Breast epithelium (tissue), 3 donors: ENCODE measurements at regions not wholly inside any gene's neighbourhood (a gene's known extent, or its start where the extent isn't known, plus 50 kb on each side); places are given as distances from the start of the nearest gene placed in this dataset.

Source experiments
- POLR2A ChIP-seq: fragments of 450-650 bp; IDR thresholded peaks from one replicate; pipeline ENCODE4 v1.6.1; 2016; ENCODE audit warnings: antibody characterized with exemption, mild to moderate bottlenecking, moderate library complexity
- POLR2AphosphoS5 ChIP-seq, 3 donors: sonication (generic); formaldehyde crosslinking; IDR thresholded peaks; one replicate each; pipeline ENCODE4 v1.6.1; 2017; ENCODE audit warnings: antibody characterized with exemption in 3 of 3

DNA sequence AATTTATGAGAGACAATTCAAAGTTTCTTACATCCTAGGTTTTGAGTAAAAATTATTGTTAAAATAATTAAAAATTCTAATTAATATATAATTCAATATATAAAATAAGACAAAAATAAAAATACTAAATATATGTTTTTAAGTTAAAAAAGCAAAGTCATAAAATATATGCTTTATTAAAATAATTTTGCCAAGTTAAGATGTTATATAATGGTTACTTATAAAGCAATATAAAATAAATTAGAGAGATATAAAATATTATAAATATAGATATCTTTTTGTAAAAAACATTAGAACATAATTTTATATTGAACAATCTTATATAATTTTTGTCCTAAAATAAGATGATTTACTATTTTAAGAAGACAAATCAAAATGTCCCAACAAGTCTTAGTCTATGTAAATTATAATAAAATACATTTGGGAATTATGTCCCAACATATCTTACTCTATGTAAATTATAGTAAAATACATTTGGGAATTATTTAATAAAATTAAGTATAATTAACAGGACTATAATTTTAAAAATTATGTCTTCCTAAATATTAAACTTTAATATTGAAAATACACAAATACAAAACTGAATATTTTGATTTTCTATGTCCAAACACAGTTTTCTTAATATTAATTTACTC, 67.7 kb upstream of the TOP3B start:
- TF ChIP-seq POLR2AphosphoS5 (IDR thresholded peaks at IDR 0.05): no peak
- TF ChIP-seq POLR2A: no peak
